CD4-positive, alpha-beta T cell treated with Interleukin-21 for 1 hour (primary cell): ENCODE measurements at regions not wholly inside any gene's neighbourhood (a gene's known extent, or its start where the extent isn't known, plus 50 kb on each side); places are given as distances from the start of the nearest gene placed in this dataset.
"Not testable (repeated sequence)": the region's sequence is repeated elsewhere in the genome, so short reads cannot be mapped to it uniquely, and the experiment has no call there.

Experiments
- DNase-seq: peaks from one replicate; pipeline ENCODE4 v3.0.0-alpha.2; 2020

- DNase-seq: no peak
Observed at GRCh38 chr9:90521811-90522570, 120.6 kb downstream of the DIRAS2 start.

- DNase-seq: no peak
Observed at GRCh38 chr9:90523958-90524357, 118.7 kb downstream of the DIRAS2 start.

GRCh38 chr9:90526386-90526785 lies 116.2 kb downstream of the DIRAS2 start:
- no peak for DNase-seq

- not testable (repeated sequence) for DNase-seq
Observed at GRCh38 chr9:90536094-90536493, 106.5 kb downstream of the DIRAS2 start.

- DNase-seq: no peak
Observed at GRCh38 chr9:90538566-90538965, 104.1 kb downstream of the DIRAS2 start.

GRCh38 chr9:90539286-90539685 lies 103.3 kb downstream of the DIRAS2 start:
- DNase-seq: no peak

- no peak for DNase-seq
Observed at GRCh38 chr9:90540734-90541133, 101.9 kb downstream of the DIRAS2 start.

- no peak for DNase-seq
Observed at GRCh38 chr9:90544488-90544887, 98.1 kb downstream of the DIRAS2 start.

- no peak for DNase-seq
Observed at GRCh38 chr9:90546200-90546599, 96.4 kb downstream of the DIRAS2 start.

GRCh38 chr9:90547896-90548295 lies 94.7 kb downstream of the DIRAS2 start:
- no peak for DNase-seq

- no peak for DNase-seq
Observed at GRCh38 chr9:90552317-90552716, 90.3 kb downstream of the DIRAS2 start.

- DNase-seq: no peak
Observed at GRCh38 chr9:90555351-90556057, 87.1 kb downstream of the DIRAS2 start.

- DNase-seq: no peak
Observed at GRCh38 chr9:90556897-90557675, 85.5 kb downstream of the DIRAS2 start.

GRCh38 chr9:90559075-90560073 lies 83.2 kb downstream of the DIRAS2 start:
- DNase-seq: no peak
